GM21737 (cell line): ENCODE measurements at regions not wholly inside any gene's neighbourhood (a gene's known extent, or its start where the extent isn't known, plus 50 kb on each side); places are given as distances from the start of the nearest gene placed in this dataset.
A peak's percentile ranks its signal among the peaks of the same experiment; 100 is the strongest.
"Not testable (repeated sequence)": the region's sequence is repeated elsewhere in the genome, so short reads cannot be mapped to it uniquely, and the experiment has no call there.

Experiments used
- ATAC-seq: cut with Tn5 transposase; IDR thresholded peaks from one replicate; pipeline ENCODE4 v1.9.1; 2021; ENCODE audit warnings: mild to moderate bottlenecking, moderate library complexity; ENCODE audit not compliant: unreplicated experiment

DNA sequence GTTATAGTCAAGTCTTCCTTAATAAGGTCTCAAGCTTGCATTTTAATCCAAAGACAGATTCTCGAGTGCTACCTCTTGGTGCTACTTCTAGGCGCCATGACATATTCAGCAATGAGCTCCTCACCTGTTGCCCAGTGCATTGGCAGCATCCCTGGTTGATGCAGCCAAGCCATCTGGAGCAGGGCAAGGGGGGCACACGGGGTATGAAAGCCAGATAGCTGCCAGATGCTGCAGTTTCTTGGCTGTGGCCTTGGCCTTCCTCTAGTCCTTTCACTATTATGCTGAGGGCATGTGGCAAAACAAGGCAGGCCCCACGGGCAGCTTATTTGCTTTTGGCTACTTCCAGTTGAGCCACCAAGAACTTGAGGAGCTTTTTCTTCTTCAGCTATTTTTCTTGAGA, 168.6 kb upstream of the PGRMC2 start:
- ATAC-seq = no peak

- ATAC-seq = no peak
These were observed 167.9 kb upstream of the PGRMC2 start for GRCh38 chr4:128455480-128455879.

DNA sequence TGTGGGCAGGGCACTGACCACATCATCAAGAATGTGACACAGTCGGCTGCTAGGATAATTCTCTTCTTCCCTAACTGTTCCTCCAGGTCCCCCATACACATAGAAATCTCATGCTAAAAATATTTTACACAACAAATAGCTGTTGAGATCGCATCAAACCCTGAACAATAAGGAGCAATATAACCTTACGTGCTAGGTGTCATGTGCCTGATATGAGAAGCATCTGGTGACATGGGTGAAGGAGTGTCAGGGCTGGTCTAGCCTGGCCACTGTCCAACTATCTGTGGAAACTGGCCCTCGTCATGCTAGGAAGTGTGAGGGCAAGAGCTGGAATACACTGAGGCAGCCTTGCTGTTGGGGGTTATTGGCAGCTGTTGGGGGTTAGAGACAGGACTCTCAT, 167.3 kb upstream of the PGRMC2 start:
- no peak for ATAC-seq

GRCh38 chr4:128454281-128454871, 166.8 kb upstream of the PGRMC2 start:
- ATAC-seq = peak; percentile 99

- no peak for ATAC-seq
These were observed 164.8 kb upstream of the PGRMC2 start for GRCh38 chr4:128452415-128452814.

DNA sequence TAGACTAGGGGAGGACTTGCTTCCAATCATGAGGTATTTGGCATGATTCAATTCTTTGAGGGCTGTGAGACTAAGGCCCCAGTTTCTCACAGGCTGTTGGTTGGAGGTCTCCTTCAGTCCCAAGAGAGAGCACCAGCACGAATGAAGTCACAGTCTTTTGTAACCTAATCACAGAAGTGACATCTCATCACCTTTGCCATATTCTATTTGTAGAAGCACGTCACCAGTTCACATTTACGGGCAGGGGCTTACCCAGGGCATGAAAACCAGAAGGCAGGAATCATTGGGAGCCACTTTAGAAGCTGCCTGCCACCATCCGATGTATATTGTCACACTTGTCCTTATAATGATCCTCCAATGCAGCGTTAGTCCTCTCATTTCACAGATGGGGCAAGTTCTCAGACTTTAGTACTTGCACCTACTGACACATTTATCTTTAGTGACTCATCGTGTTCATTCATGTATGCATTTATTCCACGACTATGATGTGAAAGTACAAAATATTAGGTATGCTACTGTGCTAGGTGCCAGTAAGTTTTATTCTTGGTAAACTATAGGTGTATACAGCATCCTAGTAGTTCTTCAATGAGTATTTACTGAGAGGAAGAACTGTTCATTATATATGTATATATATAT, 163.8 kb upstream of the PGRMC2 start:
- ATAC-seq = no peak

- no peak for ATAC-seq
These were observed 162.9 kb upstream of the PGRMC2 start for GRCh38 chr4:128450326-128451120.

DNA sequence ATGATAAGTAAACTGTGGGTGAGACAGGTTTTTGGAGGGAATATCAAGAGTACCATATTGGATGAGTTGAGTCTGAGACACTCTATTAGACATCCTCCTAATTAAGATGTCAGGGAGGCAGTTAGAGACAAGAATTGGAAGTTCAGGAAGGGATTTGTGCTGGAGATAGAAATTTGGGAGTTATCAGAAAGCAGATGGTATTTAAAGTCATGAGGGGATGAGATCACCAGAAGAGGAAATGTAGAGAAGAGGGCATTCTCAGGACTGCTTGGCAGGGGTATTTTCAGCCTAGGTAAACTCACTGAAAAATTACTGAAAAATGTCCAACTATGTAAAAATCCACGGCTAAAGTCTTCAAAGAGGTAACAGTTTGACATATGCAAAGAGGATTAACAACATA, 161.6 kb upstream of the PGRMC2 start:
- ATAC-seq = no peak

- no peak for ATAC-seq
These were observed 157.1 kb upstream of the PGRMC2 start for GRCh38 chr4:128444544-128445302.

DNA sequence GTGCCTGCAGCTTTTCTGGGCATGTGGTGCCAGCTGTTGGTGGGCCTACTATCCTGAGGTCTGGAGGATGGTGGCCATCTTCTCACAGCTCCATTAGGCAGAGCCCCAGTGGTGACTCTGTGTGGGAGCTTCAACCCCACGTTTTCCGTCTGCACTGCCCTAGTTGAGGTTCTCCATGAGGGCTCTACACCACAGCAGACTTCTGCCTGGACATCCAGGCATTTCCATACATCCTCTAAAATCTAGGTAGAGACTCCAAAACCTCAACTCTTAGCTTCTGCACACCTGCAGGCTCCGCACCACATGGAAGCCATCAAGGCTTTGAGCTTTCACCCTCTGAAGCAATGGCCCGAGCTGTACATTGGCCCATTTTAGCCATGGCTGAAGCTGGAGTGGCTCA, 153.3 kb upstream of the PGRMC2 start:
- ATAC-seq = no peak

DNA sequence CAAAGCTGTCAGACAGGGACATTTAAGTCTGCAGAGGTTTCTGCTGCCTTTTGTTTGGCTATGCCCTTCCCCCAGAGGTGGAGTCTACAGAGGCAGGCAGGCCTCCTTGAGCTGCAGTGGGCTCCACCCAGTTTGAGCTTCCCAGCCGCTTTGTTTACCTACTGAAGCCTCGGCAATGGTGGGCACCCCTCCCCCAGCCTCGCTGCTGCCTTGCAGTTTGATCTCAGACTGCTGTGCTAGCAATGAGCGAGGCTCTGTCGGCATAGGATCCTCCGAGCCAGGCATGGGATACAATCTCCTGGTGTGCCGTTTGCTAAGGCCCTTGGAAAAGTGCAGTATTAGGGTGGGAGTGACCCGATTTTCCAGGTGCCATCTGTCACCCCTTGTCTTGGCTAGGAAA, 149.4 kb upstream of the PGRMC2 start:
- ATAC-seq = not testable (repeated sequence)

- ATAC-seq = not testable (repeated sequence)
These were observed 141.5 kb upstream of the PGRMC2 start for GRCh38 chr4:128429023-128429613.

DNA sequence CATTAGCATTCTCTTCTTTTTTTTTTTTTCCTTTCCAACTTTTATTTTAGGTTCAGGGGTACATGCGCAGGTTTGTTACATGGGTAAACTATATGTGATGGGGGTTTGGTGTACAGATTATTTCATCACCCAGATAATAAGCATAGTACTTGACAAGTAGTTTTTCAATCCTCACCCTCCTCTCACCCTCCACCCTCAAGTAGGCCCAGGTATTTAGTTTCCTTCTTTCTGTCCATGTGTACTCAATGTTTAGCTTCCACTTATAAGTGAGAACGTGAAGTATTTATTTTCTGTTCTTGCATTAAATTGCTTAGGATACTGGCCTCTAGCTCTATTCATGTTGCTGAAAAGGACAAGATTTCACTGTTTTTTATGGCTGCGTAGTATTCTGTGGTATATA, 140.8 kb upstream of the PGRMC2 start:
- no peak for ATAC-seq

DNA sequence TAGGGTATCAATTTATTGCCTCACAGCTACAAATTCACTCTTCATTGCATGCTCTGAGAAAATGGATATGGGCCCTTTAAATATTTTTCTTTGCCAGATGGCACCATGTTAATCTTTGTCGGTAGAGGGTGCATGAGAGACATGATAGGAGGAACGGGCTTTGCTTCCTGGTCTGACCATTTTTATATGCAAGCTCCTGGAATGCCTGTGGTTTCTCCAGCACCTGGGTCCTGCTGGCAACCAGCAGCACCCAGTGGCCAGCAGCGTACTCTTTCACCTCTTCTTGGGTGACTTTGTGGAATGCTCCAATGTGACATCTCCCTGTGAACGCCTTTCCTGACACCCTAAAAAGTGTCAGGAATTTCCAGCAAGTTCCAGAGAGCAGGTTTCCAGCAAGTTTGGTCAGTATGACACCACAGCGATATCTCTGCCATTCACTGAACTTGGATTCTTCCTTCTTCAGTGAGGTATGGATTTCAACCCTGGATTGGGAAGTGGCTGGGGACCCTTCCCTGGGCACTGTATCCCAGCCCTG, 140.3 kb upstream of the PGRMC2 start:
- ATAC-seq = no peak

DNA sequence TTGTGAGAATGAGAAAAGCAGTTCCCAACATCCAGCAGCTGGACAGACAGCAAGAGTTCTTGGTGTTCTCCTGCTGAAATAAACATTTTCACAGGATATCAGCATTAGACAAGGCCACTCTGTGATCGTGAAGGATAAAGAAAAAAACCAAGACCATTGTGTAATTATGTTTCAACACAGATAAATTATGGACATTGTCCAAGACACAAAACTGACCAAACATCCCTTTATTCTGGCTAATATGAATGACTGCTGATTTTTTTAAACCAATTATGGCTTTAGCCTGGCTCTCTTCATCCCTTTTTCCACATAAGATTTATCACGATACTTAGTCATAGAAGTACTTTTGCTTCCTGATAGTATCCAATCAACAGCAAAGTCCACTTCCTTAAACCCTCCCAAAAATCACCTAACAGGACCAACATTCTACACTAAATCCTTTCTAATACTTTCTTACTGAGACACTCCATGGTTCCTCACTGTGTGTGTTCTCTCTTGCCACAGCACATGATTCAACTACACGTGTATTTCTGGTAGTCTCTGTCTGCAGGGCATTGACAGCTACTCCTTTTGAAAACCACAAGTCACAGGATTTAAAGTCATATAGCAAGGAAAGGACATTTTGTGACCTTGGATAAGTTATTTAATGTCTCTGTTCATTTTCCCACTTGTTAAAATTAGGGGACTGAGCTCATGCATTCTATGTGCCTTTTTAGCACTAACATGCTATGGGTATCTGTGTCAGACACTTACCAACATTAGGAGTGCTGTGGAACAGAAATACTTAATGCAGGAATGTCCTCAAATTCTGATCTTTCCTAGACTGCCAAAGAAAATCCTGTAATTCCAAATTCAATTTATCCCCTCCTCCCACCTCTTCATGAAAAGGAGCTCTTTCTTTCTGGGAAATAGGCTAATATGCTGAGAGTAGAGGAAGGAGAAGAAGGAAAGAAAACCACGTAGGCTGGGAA, 137.2 kb upstream of the PGRMC2 start:
- no peak for ATAC-seq

- not testable (repeated sequence) for ATAC-seq
These were observed 134.7 kb upstream of the PGRMC2 start for GRCh38 chr4:128422296-128422695.

GRCh38 chr4:128416921-128417320, 129.3 kb upstream of the PGRMC2 start:
- no peak for ATAC-seq

DNA sequence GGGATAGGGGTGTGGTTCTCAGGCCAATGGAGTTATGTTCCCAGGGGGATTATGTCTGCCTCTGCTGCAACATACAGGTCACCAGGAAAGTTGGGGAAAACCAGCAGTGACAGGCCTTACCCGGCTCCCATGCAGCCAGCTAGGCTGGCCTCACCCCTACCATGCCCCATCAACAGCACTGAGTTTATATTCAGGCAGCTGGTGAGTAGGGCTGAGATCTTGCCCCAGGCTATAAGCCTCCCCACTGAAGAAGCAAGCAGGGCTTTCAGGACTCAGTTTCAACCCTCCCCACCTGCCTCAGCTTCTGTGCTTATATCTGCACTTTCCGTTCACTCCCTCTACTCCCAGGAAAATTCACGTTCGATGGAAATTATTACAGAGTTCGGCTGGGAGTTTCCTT, 122.4 kb upstream of the PGRMC2 start:
- ATAC-seq = no peak

DNA sequence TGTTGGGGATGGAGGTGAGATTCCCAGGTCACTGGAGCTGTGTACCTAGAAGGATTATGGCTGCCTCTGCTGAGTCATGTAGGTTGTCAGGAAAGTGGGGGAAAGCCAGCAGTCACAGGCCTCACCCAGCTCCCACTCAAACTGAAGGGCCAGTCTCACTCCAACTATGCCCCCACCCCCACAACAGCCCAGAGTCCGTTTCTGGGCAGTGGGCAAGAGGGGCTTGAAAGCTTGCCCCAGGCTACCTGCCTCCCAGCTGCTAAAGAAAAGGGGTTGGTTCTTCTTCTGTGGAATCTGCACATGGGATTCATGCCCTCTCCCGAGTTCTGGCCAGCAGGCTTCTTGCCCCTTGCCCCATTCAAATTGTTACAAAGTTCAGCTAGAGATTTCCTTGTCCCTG, 116.0 kb upstream of the PGRMC2 start:
- no peak for ATAC-seq

DNA sequence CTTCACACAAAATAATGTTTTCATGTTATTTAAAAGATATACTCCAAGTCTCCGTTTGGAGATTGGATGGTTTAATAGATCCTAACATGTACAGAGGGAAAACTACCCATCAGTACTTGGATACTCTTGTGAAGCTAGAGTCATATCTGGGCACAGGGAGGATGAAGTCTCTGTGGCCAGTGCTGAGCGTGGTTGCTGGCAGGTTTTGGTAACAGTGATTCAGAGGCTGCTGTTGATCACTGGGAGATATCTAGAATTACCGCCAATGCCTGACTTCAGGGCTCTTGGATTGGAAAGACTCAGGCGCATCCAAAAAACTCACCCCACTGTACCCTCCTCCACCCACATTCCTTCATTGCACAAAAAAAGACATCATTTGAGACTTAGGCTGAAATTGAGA, 107.2 kb upstream of the PGRMC2 start:
- ATAC-seq = no peak
